HepG2 (cell line): ENCODE measurements at regions not wholly inside any gene's neighbourhood (a gene's known extent, or its start where the extent isn't known, plus 50 kb on each side); places are given as distances from the start of the nearest gene placed in this dataset.

Experiments used
- ATAC-seq: fragments of 200-7000 bp; cut with Tn5 transposase; 3 replicates; pipeline ENCODE4 v1.9.1; 2020; ENCODE audit warnings: mild to moderate bottlenecking, moderate library complexity
- BruUV-seq: library from RNA; stranded (reverse); fragments of 400-500 nt; replicated peaks from 2 replicates; lab custom pipeline; 2021; lab: Mats Ljungman, UMichigan
- CTCF ChIA-PET: fragments of 300-600 bp; formaldehyde crosslinking; extraction: SDS; loops from one replicate; lab custom pipeline; 2021; ENCODE audit warnings: low total read pairs, inconsistent platforms, low intra/inter-chr PET ratio; lab: Yijun Ruan, JAX
- POLR2A ChIA-PET: fragments of 350-600 bp; sonication (Branson Sonifier 250); formaldehyde crosslinking; loops from one replicate; lab custom pipeline; 2020; ENCODE audit warnings: antibody characterized with exemption, inconsistent platforms; lab: Yijun Ruan, JAX
- DNase-seq: peaks from one replicate; pipeline ENCODE4 v3.0.0-alpha.2; 2015; ENCODE audit warnings: low spot score
- FAIRE-seq: peaks from 3 replicates; lab custom pipeline; 2011; peaks lifted over from hg19 to GRCh38; lab: Jason Lieb, UNC
- H2AFZ ChIP-seq: one replicate; pipeline ENCODE4 v1.6.1; 2011; ENCODE audit warnings: low read length, inconsistent platforms
- H3K27ac ChIP-seq: fragments of 300-600 bp; 3 replicates; pipeline ENCODE4 v1.8.0; 2011; ENCODE audit warnings: mixed run types, mild to moderate bottlenecking, mixed read lengths, low read length, inconsistent platforms; ENCODE audit not compliant: insufficient read depth; ENCODE audit errors: extremely low read length
- H3K27me3 ChIP-seq, 2 experiments: fragments of 200-600 bp in 1 of 2; 2 replicates in 1 of 2; 3 replicates in 1 of 2; pipeline versions ENCODE4 v1.6.0 to v1.8.0; 2011; ENCODE audit warnings: low read length in 2 of 2, mild to moderate bottlenecking in 2 of 2, moderate library complexity in 2 of 2, inconsistent platforms in 1 of 2; ENCODE audit not compliant: insufficient read depth in 2 of 2, control insufficient read depth in 1 of 2
- H3K36me3 ChIP-seq, 2 experiments: fragments of 200-600 bp in 1 of 2; replicated peaks in 1 of 2; 2 replicates in 1 of 2; 3 replicates in 1 of 2; pipeline versions ENCODE4 v1.5.1 to v1.8.0; 2011; ENCODE audit warnings: low read length in 2 of 2, inconsistent platforms in 1 of 2; ENCODE audit not compliant: insufficient read depth in 2 of 2, control insufficient read depth in 1 of 2
- H3K4me1 ChIP-seq: 2 replicates; pipeline ENCODE4 v1.5.1; 2012; ENCODE audit warnings: low read length, inconsistent platforms; ENCODE audit not compliant: insufficient read depth
- H3K4me2 ChIP-seq: 2 replicates; pipeline ENCODE4 v1.6.0; 2011; ENCODE audit warnings: low read depth, low read length, inconsistent platforms
- H3K4me3 ChIP-seq, 3 experiments: fragments of 200-600 bp in 1 of 3; sonication (generic), shearing (Covaris generic) in 1 of 3; replicated peaks in 1 of 3; 2 replicates each; pipeline ENCODE4 v1.5.1; 2011 to 2016; ENCODE audit warnings: low read length in 3 of 3, inconsistent platforms in 2 of 3, low read depth in 2 of 3, mild to moderate bottlenecking in 2 of 3, control low read depth in 1 of 3, mixed read lengths in 1 of 3; ENCODE audit not compliant: insufficient read depth in 1 of 3
- H3K79me2 ChIP-seq: one replicate; pipeline ENCODE4 v1.6.1; 2011; ENCODE audit warnings: low read length, inconsistent platforms; ENCODE audit not compliant: insufficient read depth
- H3K9ac ChIP-seq: 2 replicates; pipeline ENCODE4 v1.6.0; 2011; ENCODE audit warnings: mild to moderate bottlenecking, low read depth, low read length, inconsistent platforms; ENCODE audit not compliant: insufficient read depth
- H3K9me3 ChIP-seq: 2 replicates; pipeline ENCODE4 v1.5.1; 2012; ENCODE audit warnings: mild to moderate bottlenecking, low read length
- H4K20me1 ChIP-seq: 2 replicates; pipeline ENCODE4 v1.6.0; 2011; ENCODE audit warnings: inconsistent platforms, mild to moderate bottlenecking, low read length, moderate library complexity; ENCODE audit not compliant: insufficient read depth
- ADNP ChIP-seq: sonication (generic); formaldehyde crosslinking; IDR thresholded peaks from 2 replicates; pipeline ENCODE4 v1.4.0; 2020; ENCODE audit warnings: missing genetic modification reagents
- AHDC1 ChIP-seq: sonication (generic); formaldehyde crosslinking; IDR thresholded peaks from 2 replicates; pipeline ENCODE4 v1.5.1; 2020; ENCODE audit warnings: mild to moderate bottlenecking, missing genetic modification reagents, borderline replicate concordance
- CENPBD1 ChIP-seq: sonication (generic); formaldehyde crosslinking; IDR thresholded peaks from 2 replicates; pipeline ENCODE4 v1.8.0; 2022; ENCODE audit warnings: missing genetic modification reagents, low read depth, mild to moderate bottlenecking, borderline replicate concordance
- FLYWCH1 ChIP-seq: sonication (generic); formaldehyde crosslinking; IDR thresholded peaks from 2 replicates; pipeline ENCODE4 v1.8.1; 2023; ENCODE audit warnings: mild to moderate bottlenecking, missing genetic modification reagents
- GATAD1 ChIP-seq: IDR thresholded peaks from 2 replicates; pipeline ENCODE4 v1.6.1; 2016; ENCODE audit warnings: missing genetic modification reagents, missing compliant biosample characterization
- HNRNPH1 ChIP-seq: fragments of 200-400 bp; formaldehyde crosslinking; optimal IDR thresholded peaks from 2 replicates; pipeline ENCODE3; 2017; ENCODE audit warnings: mild to moderate bottlenecking, low read depth, low read length
- JUND ChIP-seq: sonication (generic); formaldehyde crosslinking; IDR thresholded peaks from 2 replicates; pipeline ENCODE4 v1.8.0; 2022; ENCODE audit warnings: mild to moderate bottlenecking, missing genetic modification reagents
- MAFF ChIP-seq: IDR thresholded peaks from 2 replicates; pipeline ENCODE4 v1.6.1; 2011; ENCODE audit warnings: low read depth, low read length, improper control_type of control experiment
- MAFK ChIP-seq, 2 experiments: IDR thresholded peaks in 1 of 2; conservative IDR thresholded peaks in 1 of 2; 2 replicates each; pipeline ENCODE4 v1.6.1; 2011; ENCODE audit warnings: improper control_type of control experiment in 2 of 2, low read length in 2 of 2
- RARG ChIP-seq: sonication (generic); formaldehyde crosslinking; IDR thresholded peaks from 2 replicates; pipeline ENCODE4 v1.4.0; 2020; ENCODE audit warnings: low read depth, mild to moderate bottlenecking, missing genetic modification reagents
- TAF15 ChIP-seq: fragments of 200-400 bp; formaldehyde crosslinking; IDR thresholded peaks from one replicate; pipeline ENCODE4 v1.6.1; 2018; ENCODE audit warnings: mild to moderate bottlenecking, low read depth, low read length; ENCODE audit not compliant: poor library complexity, severe bottlenecking
- YEATS2 ChIP-seq: sonication (generic); formaldehyde crosslinking; IDR thresholded peaks from 2 replicates; pipeline ENCODE4 v1.4.0; 2020; ENCODE audit warnings: missing genetic modification reagents, borderline replicate concordance
- ZNF251 ChIP-seq: sonication (generic); formaldehyde crosslinking; IDR thresholded peaks from 2 replicates; pipeline ENCODE4 v1.9.0; 2021; ENCODE audit warnings: mild to moderate bottlenecking, missing genetic modification reagents
- ZNF546 ChIP-seq: sonication (generic); formaldehyde crosslinking; conservative IDR thresholded peaks from 2 replicates; pipeline ENCODE4 v1.8.1; 2023; ENCODE audit warnings: mild to moderate bottlenecking, missing genetic modification reagents
- ZNF839 ChIP-seq: sonication (generic); formaldehyde crosslinking; IDR thresholded peaks from 2 replicates; pipeline ENCODE4 v1.4.0; 2020; ENCODE audit warnings: missing genetic modification reagents, mild to moderate bottlenecking, borderline replicate concordance
- ZSCAN9 ChIP-seq: IDR thresholded peaks from 2 replicates; pipeline ENCODE4 v1.6.1; 2016; ENCODE audit warnings: borderline replicate concordance
- in situ Hi-C: cut with HindIII; loops from 2 replicates; pipeline ENCODE4 v1.10.0; 2017; ENCODE audit warnings: low pct_unique_long_range_greater_than_20kb; ENCODE audit not compliant: extremely low pct_ligation_motif_present
- intact Hi-C: fragments of 100-400 bp; cut with micrococcal nuclease; formaldehyde crosslinking; loops from one replicate; pipeline ENCODE4 v1.10.0; 2022; ENCODE audit not compliant: unreplicated experiment
- TF ChIP-seq, protein P1 (sequence below): IDR thresholded peaks from 2 replicates; pipeline ENCODE4 v1.6.1; 2012; ENCODE audit warnings: low read length, improper control_type of control experiment

DNA sequence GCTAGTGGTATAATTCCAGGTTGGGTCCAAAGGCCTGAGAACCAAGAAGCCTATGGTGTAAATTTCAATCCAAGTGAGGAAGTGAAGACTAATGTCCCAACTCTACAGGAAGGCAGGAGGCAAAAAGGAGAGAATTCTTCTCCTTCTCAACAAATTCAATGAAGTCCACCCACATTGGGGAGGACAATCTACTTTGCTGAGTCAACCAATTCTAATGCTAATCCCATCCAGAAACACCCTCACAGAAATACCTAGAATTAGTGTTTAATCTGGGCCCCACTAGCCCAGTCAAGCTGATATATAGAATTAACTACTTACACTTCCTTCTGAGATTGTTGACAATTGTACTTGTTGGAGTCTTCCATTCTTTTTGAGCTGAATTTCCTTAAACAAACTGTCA, 413.2 kb upstream of the PHF14 start:
- H3K79me2 ChIP-seq, result no peaks in the 10 kb centered on the region
- peaks cover 5% of the 10 kb centered on the region; the same call in 1 of the 2 replicates for H3K9me3 ChIP-seq
- H3K4me2 ChIP-seq, result no peak overlapping the region
- ATAC-seq, result no peak
- no peak for FAIRE-seq
- TF ChIP-seq MAFK (conservative IDR thresholded peaks at IDR 0.05 in 1 of 2, IDR thresholded peaks at IDR 0.05 in 1 of 2; ENCODE audit: low read length in 2 of 2) (peak; percentile 11 to 51; a peak in 2 of 4 replicates), ZNF251 (CRISPR knock-in tag) (no peak), TAF15 (no peak), ZNF546 (no peak), MAFF (0 out of 2 replicates have a peak, but pooled peaks have one; percentile 21), JUND (CRISPR knock-in tag) (no peak), AHDC1 (CRISPR knock-in tag) (no peak), RARG (CRISPR knock-in tag) (no peak), HNRNPH1 (no peak), CENPBD1 (CRISPR knock-in tag) (no peak), ZNF839 (CRISPR knock-in tag) (no peak), FLYWCH1 (no peak), ADNP (CRISPR knock-in tag) (no peak), ZSCAN9 (CRISPR knock-in tag) (no peak), YEATS2 (CRISPR knock-in tag) (no peak), GATAD1 (CRISPR knock-in tag) (no peak)
- TF ChIP-seq, protein P1, sequence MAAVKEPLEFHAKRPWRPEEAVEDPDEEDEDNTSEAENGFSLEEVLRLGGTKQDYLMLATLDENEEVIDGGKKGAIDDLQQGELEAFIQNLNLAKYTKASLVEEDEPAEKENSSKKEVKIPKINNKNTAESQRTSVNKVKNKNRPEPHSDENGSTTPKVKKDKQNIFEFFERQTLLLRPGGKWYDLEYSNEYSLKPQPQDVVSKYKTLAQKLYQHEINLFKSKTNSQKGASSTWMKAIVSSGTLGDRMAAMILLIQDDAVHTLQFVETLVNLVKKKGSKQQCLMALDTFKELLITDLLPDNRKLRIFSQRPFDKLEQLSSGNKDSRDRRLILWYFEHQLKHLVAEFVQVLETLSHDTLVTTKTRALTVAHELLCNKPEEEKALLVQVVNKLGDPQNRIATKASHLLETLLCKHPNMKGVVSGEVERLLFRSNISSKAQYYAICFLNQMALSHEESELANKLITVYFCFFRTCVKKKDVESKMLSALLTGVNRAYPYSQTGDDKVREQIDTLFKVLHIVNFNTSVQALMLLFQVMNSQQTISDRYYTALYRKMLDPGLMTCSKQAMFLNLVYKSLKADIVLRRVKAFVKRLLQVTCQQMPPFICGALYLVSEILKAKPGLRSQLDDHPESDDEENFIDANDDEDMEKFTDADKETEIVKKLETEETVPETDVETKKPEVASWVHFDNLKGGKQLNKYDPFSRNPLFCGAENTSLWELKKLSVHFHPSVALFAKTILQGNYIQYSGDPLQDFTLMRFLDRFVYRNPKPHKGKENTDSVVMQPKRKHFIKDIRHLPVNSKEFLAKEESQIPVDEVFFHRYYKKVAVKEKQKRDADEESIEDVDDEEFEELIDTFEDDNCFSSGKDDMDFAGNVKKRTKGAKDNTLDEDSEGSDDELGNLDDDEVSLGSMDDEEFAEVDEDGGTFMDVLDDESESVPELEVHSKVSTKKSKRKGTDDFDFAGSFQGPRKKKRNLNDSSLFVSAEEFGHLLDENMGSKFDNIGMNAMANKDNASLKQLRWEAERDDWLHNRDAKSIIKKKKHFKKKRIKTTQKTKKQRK, result no peak
- no peaks in the 10 kb centered on the region for H4K20me1 ChIP-seq
- H2AFZ ChIP-seq, result no peak overlapping the region
- H3K27ac ChIP-seq, result no peak overlapping the region
- BruUV-seq, result no TSS peak
- DNase-seq, result no peak
- in situ Hi-C loops (no loop called here), intact Hi-C loops (no loop called here)
- CTCF ChIA-PET, result no interaction called here
- no peak overlapping the region for H3K4me3 ChIP-seq
- no peaks in the 10 kb centered on the region for H3K4me1 ChIP-seq
- H3K36me3 ChIP-seq, result no peaks in the 10 kb centered on the region
- H3K27me3 ChIP-seq, result no peaks in the 10 kb centered on the region
- H3K9ac ChIP-seq, result no peak overlapping the region
- POLR2A ChIA-PET, result no interaction called here
